ENCODE measurements at regions not wholly inside any gene's neighbourhood (a gene's known extent, or its start where the extent isn't known, plus 50 kb on each side); places are given as distances from the start of the nearest gene placed in this dataset.

GRCh38 chr2:67883316-67884087, 179.3 kb downstream of the C1D start:
- no peak overlapping the region for H3K9ac ChIP-seq (ENCODE audit: low read length)
- H3K27me3 ChIP-seq (ENCODE audit: insufficient read depth, low read depth, low read length) = no peaks in the 10 kb centered on the region
- H3K9me2 ChIP-seq (ENCODE audit: insufficient read depth, low read length) = no peaks in the 10 kb centered on the region
- no peak overlapping the region for H2AFZ ChIP-seq (ENCODE audit: low read depth, low read length)
- H3K27ac ChIP-seq (ENCODE audit: low read length) = no peak overlapping the region
- TF ChIP-seq REST (IDR thresholded peaks at IDR 0.05; ENCODE audit: borderline replicate concordance) (no peak), TAF1 (IDR thresholded peaks at IDR 0.05; ENCODE audit: low read depth) (no peak), RAD21 (conservative IDR thresholded peaks at IDR 0.05) (no peak), CTCF (IDR thresholded peaks at IDR 0.05; ENCODE audit: poor library complexity, severe bottlenecking) (no peak), POLR2AphosphoS5 (IDR thresholded peaks at IDR 0.05) (no peak), EP300 (conservative IDR thresholded peaks at IDR 0.05; ENCODE audit: poor library complexity, severe bottlenecking) (no peak), MXI1 (conservative IDR thresholded peaks at IDR 0.05; ENCODE audit: poor library complexity, severe bottlenecking) (no peak)
- no peaks in the 10 kb centered on the region for H3F3A ChIP-seq (ENCODE audit: insufficient read depth, low read length, poor library complexity, severe bottlenecking)
- no peak overlapping the region for H3K4me2 ChIP-seq (ENCODE audit: low read length)
- H3K9me3 ChIP-seq (ENCODE audit: low read length) = no peaks in the 10 kb centered on the region
- H3K79me2 ChIP-seq (replicated peaks; ENCODE audit: insufficient read depth, low read length) = no peaks in the 10 kb centered on the region
- H3K4me3 ChIP-seq (ENCODE audit: low read length) = no peak overlapping the region
- H4K20me1 ChIP-seq (ENCODE audit: insufficient read depth) = no peaks in the 10 kb centered on the region
- no peaks in the 10 kb centered on the region for H3K36me3 ChIP-seq (ENCODE audit: insufficient read depth, low read length)

GRCh38 chr2:67888351-67889005, 174.3 kb downstream of the C1D start:
- Histone ChIP-seq H3K27ac (ENCODE audit: low read length) (no peak overlapping the region), H2AFZ (ENCODE audit: low read depth, low read length) (no peak overlapping the region), H3F3A (ENCODE audit: insufficient read depth, low read length, poor library complexity, severe bottlenecking) (no peaks in the 10 kb centered on the region), H3K9me2 (ENCODE audit: insufficient read depth, low read length) (no peaks in the 10 kb centered on the region), H3K9me3 (ENCODE audit: low read length) (no peaks in the 10 kb centered on the region), H3K4me2 (ENCODE audit: low read length) (no peak overlapping the region), H4K20me1 (ENCODE audit: insufficient read depth) (no peaks in the 10 kb centered on the region), H3K27me3 (ENCODE audit: insufficient read depth, low read depth, low read length) (no peaks in the 10 kb centered on the region), H3K4me3 (ENCODE audit: low read length) (no peak overlapping the region), H3K36me3 (ENCODE audit: insufficient read depth, low read length) (no peaks in the 10 kb centered on the region), H3K9ac (ENCODE audit: low read length) (no peak overlapping the region), H3K79me2 (replicated peaks; ENCODE audit: insufficient read depth, low read length) (no peaks in the 10 kb centered on the region)
- TF ChIP-seq RAD21 (conservative IDR thresholded peaks at IDR 0.05) = no peak
- TF ChIP-seq EP300 (conservative IDR thresholded peaks at IDR 0.05; ENCODE audit: poor library complexity, severe bottlenecking) = no peak
- TF ChIP-seq POLR2AphosphoS5 (IDR thresholded peaks at IDR 0.05) = no peak
- TF ChIP-seq TAF1 (IDR thresholded peaks at IDR 0.05; ENCODE audit: low read depth) = no peak
- TF ChIP-seq EZH2 (IDR thresholded peaks at IDR 0.05; ENCODE audit: borderline replicate concordance, insufficient read depth, low read length, poor library complexity, severe bottlenecking) = no peak
- no peak for TF ChIP-seq SMC3 (conservative IDR thresholded peaks at IDR 0.05; ENCODE audit: poor library complexity)
- no peak for TF ChIP-seq CTCF (IDR thresholded peaks at IDR 0.05; ENCODE audit: poor library complexity, severe bottlenecking)
- no peak for TF ChIP-seq MXI1 (conservative IDR thresholded peaks at IDR 0.05; ENCODE audit: poor library complexity, severe bottlenecking)
- TF ChIP-seq REST (IDR thresholded peaks at IDR 0.05; ENCODE audit: borderline replicate concordance) = no peak

All from neural cell (in vitro differentiated cells).